ENCODE measurements at regions not wholly inside any gene's neighbourhood (a gene's known extent, or its start where the extent isn't known, plus 50 kb on each side); places are given as distances from the start of the nearest gene placed in this dataset.

DNA sequence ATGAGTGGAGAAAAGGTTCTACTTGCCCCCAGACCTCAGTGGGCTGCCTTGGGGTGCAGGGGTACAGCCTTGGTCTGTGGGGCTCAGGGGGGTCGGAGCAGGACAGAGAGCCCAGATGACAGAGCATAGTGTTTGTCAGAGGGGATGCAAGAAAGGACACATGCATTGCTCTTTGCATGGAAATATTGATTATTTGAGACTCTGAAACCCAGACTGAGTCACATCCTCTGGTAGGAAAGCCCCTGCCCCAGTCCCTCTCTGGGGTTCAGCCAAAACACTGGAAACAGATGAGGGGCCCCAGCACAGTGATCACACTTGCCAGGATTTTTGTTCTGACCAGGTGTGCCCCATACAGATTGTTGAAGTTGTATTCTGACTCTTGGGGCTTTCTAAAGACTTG, 1094.4 kb downstream of the BCL11B start:
- no peak for DNase-seq

DNA sequence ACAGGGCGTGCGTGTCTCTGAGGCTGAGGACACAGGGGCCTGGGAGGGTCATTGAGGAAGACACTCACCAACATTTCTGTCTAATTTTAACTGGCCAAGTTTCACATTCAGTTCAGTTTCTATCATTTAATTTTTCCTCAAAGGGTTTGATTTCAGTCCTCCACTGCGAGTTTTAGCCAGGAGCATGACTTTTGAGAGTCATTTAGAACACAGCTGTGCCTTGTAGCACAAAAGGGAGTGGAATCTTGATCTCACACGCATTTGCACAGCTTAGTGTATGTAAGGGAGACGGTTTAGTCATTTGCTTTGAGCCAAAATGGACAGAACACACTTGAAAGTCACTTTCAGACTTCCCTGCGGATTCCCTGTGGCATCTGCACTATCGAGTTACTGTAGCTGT, 1090.8 kb downstream of the BCL11B start:
- DNase-seq: no peak

DNA sequence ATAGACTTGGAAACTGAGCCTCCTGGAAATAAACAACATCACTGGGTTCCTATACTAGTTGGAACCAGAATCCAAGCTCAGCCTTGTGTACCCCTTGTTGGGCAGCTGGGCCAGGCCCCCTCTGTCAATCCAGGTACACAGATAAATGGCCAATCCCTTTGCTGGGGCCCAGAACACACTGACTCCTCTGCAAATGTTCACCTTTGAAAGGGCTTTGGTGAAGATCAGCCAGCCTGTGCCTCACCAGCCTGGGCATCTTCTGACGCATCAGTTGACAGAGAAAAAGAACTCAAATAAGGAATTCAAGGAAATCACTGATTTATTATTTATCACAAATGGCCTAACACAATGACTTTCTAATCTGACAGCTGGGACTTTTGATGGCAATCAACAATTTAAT, 1090.2 kb downstream of the BCL11B start:
- DNase-seq: no peak

DNA sequence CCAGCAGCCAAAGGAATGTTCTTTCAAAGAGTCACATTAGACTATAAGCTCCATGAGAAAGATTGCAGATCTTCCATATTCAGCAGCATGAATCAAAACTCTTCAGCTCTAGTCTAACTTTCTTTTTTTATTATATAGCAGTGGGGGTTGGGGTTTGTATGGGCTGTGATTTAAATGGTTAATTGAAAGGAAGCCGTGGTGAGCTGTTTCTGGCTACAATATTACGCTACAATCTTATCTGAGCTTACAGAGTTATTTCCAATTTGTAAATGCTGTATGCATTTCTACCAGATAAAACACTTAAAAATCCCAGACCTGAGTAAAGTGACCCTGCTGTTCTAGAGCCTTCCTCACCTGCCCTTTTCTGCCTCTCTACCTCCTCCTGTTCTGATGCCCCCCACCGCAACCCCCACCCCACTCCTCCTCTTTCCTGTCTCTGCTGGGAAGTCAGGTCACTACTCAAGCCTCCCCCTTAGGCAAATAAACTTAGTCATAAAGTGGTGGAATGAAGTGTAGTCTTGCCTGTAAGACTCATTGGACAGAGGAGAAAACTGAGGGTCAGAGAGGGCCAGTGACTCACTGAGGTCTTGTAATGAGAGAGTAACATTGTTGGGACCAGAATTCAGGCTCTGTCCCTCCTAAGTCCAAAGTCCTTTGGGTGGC, 1089.5 kb downstream of the BCL11B start:
- DNase-seq: no peak

GRCh38 chr14:98183556-98183955, 1088.4 kb downstream of the BCL11B start:
- no peak for DNase-seq

GRCh38 chr14:98184457-98184856, 1087.5 kb downstream of the BCL11B start:
- DNase-seq: no peak

GRCh38 chr14:98185036-98185435, 1087.0 kb downstream of the BCL11B start:
- no peak for DNase-seq

DNA sequence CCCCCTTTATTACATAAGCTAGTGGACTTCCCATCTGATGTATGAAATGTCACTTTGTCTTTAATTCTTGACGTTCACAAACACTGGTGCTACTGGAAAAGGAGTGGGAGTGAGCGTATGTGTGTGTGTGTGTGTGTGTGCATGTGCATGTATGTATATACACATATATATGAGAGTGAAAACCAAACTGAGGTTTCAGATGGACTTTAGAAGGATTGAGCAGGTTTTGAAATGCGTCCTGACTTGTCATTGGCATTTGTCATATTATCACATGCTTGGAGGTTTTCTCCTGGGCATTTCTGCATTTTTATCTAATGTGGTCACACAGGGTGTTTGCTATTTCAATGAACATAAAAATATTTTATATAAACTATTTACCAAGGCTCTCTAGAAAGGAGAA, 1085.9 kb downstream of the BCL11B start:
- DNase-seq: no peak

DNA sequence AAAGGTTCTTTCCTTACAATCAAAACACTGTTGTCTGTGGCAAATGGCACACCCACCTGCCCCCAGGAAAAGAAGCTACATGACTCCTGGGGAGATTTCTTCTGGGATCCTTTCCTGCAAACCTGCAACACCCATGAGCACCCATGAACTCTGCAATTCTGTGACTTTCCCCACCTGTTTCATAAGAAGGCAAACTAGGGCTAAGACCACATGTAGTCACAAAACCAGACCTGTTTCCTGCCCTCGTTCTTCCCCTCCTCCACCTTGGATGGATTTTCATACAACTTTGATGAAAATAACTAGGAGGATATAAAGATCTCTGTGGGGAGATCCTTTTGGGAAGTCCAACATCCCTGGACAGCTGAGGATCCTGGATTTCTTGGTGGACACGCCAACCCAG, 1084.7 kb downstream of the BCL11B start:
- DNase-seq: no peak

DNA sequence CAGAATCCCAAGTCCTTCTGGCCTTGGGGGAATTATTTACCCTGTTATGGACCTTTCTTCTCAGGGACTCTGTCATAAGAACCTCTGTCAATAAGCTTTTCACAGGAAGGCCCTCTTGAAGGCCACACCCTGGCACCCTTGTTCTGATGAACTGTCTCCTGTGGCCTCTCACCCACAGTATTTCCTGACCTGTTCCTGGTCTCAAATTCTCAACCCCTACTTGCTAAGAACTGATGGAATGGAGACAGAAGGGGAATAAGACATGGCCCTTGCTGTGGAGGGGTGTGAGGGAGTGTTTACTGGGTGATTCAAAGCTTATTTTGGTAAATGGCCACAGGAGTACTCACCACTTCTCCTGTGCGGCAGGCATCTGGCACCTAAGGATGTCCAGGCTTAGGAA, 1082.9 kb downstream of the BCL11B start:
- DNase-seq: no peak

DNA sequence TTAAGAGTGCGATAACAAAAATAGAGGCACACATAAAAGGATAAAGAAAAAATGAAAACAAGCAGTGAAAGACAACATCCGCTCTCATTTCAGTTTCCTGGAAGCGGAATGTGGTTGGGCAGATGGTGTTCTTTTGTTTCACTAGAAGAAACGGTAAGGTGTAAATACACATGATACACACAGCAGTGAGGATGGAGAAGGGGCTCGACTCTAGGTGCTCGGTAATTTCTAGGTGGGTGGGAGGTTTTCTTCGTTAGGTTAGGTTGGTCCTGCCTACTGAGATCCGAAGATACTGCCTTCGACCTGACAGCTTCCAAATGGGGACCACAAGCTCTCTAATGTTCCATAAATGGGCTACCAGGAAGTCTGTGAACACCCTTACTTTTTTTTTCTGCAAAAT, 1082.5 kb downstream of the BCL11B start:
- DNase-seq: no peak

- no peak for DNase-seq
Measured at GRCh38 chr14:98189944-98190343, 1082.1 kb downstream of the BCL11B start.

DNA sequence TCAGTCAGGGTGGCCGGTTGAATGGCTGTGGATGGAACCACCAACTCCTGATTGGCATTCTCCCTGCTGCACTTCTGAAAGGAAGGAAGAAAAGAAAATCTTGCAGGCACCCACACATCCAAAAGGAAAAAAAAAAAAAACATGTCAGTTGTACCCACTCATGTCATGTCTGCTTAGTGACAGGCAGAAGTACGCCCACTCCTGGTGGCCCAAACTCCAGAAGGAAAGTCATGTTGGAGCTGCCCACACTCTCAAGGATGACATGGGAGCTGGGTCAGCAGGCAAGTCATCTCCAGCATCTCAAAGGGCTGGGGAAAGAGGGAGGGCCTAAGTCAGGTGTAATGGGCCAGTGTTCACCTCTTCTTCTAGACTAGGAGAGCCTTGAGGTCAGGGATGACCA, 1079.1 kb downstream of the BCL11B start:
- no peak for DNase-seq

DNA sequence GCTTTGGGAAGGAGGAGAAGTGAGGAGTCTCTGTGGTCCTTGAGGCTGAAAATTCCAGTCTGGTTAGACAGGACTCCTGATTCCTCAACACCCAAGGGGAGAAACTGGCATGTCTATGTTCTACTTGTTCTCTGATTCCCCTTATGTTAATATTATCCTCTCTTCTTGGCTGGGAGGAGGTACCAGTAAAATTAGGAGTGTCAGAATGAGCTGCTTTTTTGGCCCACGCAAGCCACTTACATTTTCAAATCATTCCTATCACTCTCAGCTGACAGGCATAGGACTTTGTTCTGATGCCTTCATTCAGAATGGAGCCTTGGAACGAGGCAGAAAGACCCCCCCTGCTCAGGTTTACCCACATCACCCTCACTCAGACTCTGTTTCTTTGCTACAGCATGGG, 1077.2 kb downstream of the BCL11B start:
- DNase-seq: no peak

DNA sequence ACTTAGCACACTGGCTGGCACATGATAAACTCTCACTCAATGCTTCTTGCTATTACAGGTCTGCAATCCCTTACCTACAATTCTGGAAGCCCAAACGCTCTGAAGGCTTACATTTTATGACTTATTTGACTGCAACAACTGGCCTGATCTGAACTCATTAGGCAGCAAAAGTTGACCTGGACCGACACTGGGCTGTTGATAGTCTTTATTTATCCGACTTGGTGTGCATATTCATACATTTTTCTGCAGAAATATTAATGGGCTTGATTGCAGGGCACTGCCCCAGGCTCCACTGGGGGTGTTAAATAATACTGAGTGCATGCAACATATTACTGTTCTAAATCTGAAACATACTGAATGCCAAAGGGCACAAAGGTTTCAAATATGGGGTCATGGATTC, 1076.7 kb downstream of the BCL11B start:
- no peak for DNase-seq

- no peak for DNase-seq
Measured at GRCh38 chr14:98197933-98198332, 1074.1 kb downstream of the BCL11B start.

DNA sequence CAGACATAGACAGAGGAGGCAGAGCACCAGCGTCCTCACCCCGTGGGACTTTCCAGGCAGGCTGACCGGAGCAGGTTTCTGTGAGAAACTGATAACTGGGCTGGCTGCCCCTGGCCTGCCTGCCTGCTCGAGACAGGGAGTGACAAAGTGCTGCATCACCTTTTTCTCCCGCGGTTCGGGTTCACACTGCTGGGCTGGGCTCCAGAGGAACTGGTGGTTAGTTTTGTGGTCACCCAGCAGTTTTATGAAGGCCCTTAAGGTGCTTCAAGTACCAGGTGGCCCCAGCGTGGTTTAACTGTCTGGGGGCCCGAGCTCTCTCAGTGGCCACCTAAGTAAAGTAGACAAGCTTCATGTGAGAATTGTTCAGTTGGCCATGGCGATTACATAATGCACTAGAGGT, 1073.6 kb downstream of the BCL11B start:
- DNase-seq: no peak

GRCh38 chr14:98200601-98201000, 1071.4 kb downstream of the BCL11B start:
- no peak for DNase-seq

DNA sequence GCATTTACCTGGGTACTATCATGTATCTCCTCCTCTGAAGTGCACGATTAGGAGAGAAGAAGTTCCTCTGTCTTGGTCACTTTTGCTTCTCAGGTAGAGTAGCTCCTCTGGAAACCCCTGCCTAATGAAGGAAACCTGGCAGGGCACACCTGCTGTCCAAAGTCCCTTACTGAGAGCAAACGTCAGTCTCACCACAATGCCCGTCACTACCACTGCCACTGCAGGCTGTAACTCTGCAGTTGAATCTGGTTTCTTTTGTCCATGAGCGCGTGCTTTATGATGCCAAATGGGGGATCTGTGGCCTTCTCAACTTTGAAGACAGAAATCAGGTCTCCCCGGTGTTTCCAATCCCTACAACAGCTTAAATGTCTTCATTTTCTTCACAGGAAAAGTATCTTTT, 1068.6 kb downstream of the BCL11B start:
- no peak for DNase-seq

- DNase-seq: no peak
Measured at GRCh38 chr14:98204139-98204538, 1067.9 kb downstream of the BCL11B start.

- DNase-seq: no peak
Measured at GRCh38 chr14:98207415-98207814, 1064.6 kb downstream of the BCL11B start.

DNA sequence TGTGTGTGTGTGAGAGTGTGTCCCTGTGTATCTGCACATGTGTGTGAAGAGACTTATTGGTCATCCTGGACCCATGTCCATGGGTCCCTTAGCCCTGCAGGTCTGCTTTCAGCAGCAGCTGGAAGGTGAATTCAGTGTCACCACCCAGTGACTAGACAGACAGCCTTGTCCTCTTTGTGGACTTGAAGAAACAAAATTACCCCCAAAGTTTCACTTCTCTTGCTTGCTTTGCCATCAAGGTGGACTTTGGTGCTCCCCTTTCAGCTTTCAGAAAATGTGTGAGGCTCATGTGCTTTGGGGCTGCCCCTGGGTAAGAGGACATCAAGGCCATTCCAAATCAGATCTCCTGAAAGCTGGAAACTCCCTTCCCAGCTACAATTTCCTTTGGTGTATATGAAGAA, 1063.8 kb downstream of the BCL11B start:
- no peak for DNase-seq

DNA sequence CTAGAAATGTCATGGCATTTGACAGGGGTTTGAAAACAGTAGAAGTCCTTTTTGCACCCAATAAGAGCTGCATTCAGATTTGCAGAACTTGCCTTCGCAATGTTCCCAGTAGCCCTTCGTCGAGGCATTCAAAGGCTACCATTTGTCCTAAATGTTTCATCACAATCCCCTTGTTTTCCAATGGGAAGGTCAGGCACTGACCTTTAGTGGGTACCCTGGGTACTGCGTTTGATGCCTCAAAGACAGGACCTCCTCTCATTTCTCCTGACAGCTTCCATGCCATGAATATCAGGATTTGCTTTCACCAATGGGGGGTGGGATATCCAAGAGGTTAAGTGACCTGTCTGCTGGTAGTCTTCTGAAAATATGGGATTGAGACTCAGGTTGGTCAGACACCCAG, 1063.1 kb downstream of the BCL11B start:
- no peak for DNase-seq

- DNase-seq: no peak
Measured at GRCh38 chr14:98210045-98210672, 1061.8 kb downstream of the BCL11B start.

DNA sequence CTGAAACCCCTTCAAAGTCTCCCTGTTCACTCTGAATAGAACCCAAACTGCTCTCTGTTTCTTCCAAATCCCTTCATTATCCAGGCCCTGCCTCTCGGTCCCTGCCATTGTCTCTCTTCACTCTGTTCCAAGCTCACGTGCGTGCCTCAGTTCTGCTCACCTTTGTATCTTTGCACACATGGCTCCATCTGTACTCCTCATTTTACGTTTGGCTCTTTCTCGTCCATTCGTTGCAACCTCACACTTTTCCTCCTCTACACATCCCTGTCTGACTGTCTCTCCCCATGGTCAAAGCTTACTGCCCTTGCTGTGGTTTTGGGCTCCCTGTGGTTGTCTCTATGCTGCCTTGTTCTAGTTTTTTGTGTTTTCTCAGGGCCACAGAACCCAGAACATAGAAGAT, 1054.5 kb downstream of the BCL11B start:
- no peak for DNase-seq
